ENCODE measurements at regions not wholly inside any gene's neighbourhood (a gene's known extent, or its start where the extent isn't known, plus 50 kb on each side); places are given as distances from the start of the nearest gene placed in this dataset.

GRCh38 chr9:87359958-87360601 is 137.6 kb upstream of the DAPK1 start:
- H3K9me2 ChIP-seq (ENCODE audit: insufficient read depth, low read length): no peaks in the 10 kb centered on the region
- no peak for DNase-seq (ENCODE audit: low spot score)
- H3K4me2 ChIP-seq (ENCODE audit: low read length): no peak overlapping the region
- no peaks in the 10 kb centered on the region for H3K79me2 ChIP-seq (ENCODE audit: insufficient read depth, low read depth, low read length)
- no peak overlapping the region for H3K4me3 ChIP-seq (ENCODE audit: low read depth, low read length, poor library complexity, severe bottlenecking)
- no peaks in the 10 kb centered on the region for H3K9me3 ChIP-seq (ENCODE audit: low read length)
- no peaks in the 10 kb centered on the region for H3K36me3 ChIP-seq (ENCODE audit: insufficient read depth, low read length)
- intact Hi-C loops (cut with micrococcal nuclease; ENCODE audit: unreplicated experiment): no loop called here
- no peaks in the 10 kb centered on the region for H3K4me1 ChIP-seq (ENCODE audit: insufficient read depth, low read length, poor library complexity, severe bottlenecking)
- ChIA-PET POLR2A (interaction anchor here (1.0 kb wide), 1 partner anchor 14 kb away, joined by 3 read pairs; no protein-coding TSS in a partner anchor), CTCF (ENCODE audit: unreplicated experiment) (no interaction called here)
- no peaks in the 10 kb centered on the region for H4K20me1 ChIP-seq (ENCODE audit: insufficient read depth, low read length)
- BruUV-seq (replicated peaks): no TSS peak
- TF ChIP-seq CTCF (conservative IDR thresholded peaks at IDR 0.05; ENCODE audit: low read length): no peak
- no peak for TF ChIP-seq EZH2phosphoT487 (IDR thresholded peaks at IDR 0.05; ENCODE audit: borderline replicate concordance, low read depth, low read length)
- no peak overlapping the region for H2AFZ ChIP-seq (ENCODE audit: low read length)
- no peak overlapping the region for H3K27ac ChIP-seq (ENCODE audit: low read depth, low read length, poor library complexity, severe bottlenecking)

DNA sequence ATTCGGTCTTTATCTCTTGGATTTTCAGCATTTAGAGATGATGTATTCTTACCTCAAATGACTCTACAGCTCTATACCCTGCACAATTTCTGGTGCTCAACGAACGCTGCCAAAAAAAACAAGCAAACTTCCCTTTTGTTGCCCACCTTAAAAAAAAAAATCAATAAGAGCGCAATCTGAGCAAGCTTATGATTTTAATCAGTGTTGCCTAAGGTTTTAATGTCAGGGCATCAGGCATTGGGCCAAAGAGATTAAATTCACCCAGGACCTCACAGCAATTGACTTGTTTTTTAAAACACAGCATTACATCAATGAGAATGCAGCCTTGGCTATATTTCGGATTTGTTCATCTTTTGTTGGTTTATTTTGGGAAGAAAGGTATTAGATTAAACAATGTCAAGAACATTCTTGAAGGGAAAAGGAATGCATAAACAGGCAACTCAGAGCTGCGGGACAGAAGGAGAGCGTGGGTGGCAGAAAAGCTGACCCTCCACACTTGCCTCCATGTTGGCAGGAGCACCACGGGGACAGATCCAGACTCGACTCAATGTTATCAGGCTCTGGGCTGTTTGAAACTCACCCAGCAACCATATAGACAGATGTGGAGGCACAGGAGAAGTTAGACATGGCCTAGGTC is 127.5 kb upstream of the DAPK1 start:
- CTCF ChIA-PET (ENCODE audit: unreplicated experiment): no interaction called here
- no peaks in the 10 kb centered on the region for H3K9me2 ChIP-seq (ENCODE audit: insufficient read depth, low read length)
- POLR2A ChIA-PET: interaction anchor here (0.7 kb wide), 1 partner anchor 1476 kb away, joined by 3 read pairs; no protein-coding TSS in a partner anchor
- H3K4me1 ChIP-seq (ENCODE audit: insufficient read depth, low read length, poor library complexity, severe bottlenecking): no peaks in the 10 kb centered on the region
- TF ChIP-seq CTCF (conservative IDR thresholded peaks at IDR 0.05; ENCODE audit: low read length): no peak
- TF ChIP-seq EZH2phosphoT487 (IDR thresholded peaks at IDR 0.05; ENCODE audit: borderline replicate concordance, low read depth, low read length): no peak
- DNase-seq (ENCODE audit: low spot score): no peak
- H3K4me2 ChIP-seq (ENCODE audit: low read length): no peak overlapping the region
- no TSS peak for BruUV-seq (replicated peaks)
- H4K20me1 ChIP-seq (ENCODE audit: insufficient read depth, low read length): no peaks in the 10 kb centered on the region
- H2AFZ ChIP-seq (ENCODE audit: low read length): no peak overlapping the region
- H3K4me3 ChIP-seq (ENCODE audit: low read depth, low read length, poor library complexity, severe bottlenecking): no peak overlapping the region
- no peaks in the 10 kb centered on the region for H3K36me3 ChIP-seq (ENCODE audit: insufficient read depth, low read length)
- no peaks in the 10 kb centered on the region for H3K9me3 ChIP-seq (ENCODE audit: low read length)
- intact Hi-C loops (cut with micrococcal nuclease; ENCODE audit: unreplicated experiment): no loop called here
- H3K79me2 ChIP-seq (ENCODE audit: insufficient read depth, low read depth, low read length): no peaks in the 10 kb centered on the region
- H3K27ac ChIP-seq (ENCODE audit: low read depth, low read length, poor library complexity, severe bottlenecking): no peak overlapping the region

DNA sequence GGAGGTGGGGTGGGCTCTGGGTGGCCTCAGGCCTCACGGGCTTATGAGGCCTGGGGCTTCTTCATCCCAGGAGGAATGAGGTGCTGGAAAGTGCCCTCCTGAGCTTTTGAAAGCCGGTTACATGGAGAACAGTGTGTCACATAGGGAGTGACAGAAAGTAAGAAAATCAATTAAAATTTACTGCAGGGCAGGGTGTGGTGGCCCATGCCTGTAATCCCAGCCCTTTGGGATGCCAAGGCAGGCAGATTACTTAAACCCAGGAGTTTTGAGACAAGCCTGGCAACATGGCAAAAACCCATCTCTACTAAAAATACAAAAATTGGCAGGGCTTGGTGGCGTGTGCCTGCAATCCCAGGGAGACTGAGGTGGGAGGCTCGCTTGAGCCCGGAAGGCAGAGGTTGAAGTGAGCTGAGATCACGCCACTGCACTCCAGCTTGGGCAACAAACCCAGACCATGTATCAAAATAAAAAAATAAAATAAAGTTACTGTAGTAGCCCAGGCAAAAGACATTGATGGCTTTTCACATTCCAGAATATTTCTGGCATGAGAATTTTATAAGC is 125.8 kb upstream of the DAPK1 start:
- ChIA-PET POLR2A (interaction anchor here (1.0 kb wide), 2 partner anchors 9 to 16 kb away, joined by 4 read pairs; no protein-coding TSS in a partner anchor), CTCF (ENCODE audit: unreplicated experiment) (no interaction called here)
- no peak overlapping the region for H2AFZ ChIP-seq (ENCODE audit: low read length)
- H3K36me3 ChIP-seq (ENCODE audit: insufficient read depth, low read length): no peaks in the 10 kb centered on the region
- no peak overlapping the region for H3K4me3 ChIP-seq (ENCODE audit: low read depth, low read length, poor library complexity, severe bottlenecking)
- no peaks in the 10 kb centered on the region for H3K4me1 ChIP-seq (ENCODE audit: insufficient read depth, low read length, poor library complexity, severe bottlenecking)
- no peaks in the 10 kb centered on the region for H3K9me3 ChIP-seq (ENCODE audit: low read length)
- no peaks in the 10 kb centered on the region for H3K9me2 ChIP-seq (ENCODE audit: insufficient read depth, low read length)
- intact Hi-C loops (cut with micrococcal nuclease; ENCODE audit: unreplicated experiment): no loop called here
- BruUV-seq (replicated peaks): no TSS peak
- no peak overlapping the region for H3K27ac ChIP-seq (ENCODE audit: low read depth, low read length, poor library complexity, severe bottlenecking)
- no peaks in the 10 kb centered on the region for H4K20me1 ChIP-seq (ENCODE audit: insufficient read depth, low read length)
- no peak for DNase-seq (ENCODE audit: low spot score)
- no peak overlapping the region for H3K4me2 ChIP-seq (ENCODE audit: low read length)
- TF ChIP-seq EZH2phosphoT487 (IDR thresholded peaks at IDR 0.05; ENCODE audit: borderline replicate concordance, low read depth, low read length): no peak
- TF ChIP-seq CTCF (conservative IDR thresholded peaks at IDR 0.05; ENCODE audit: low read length): no peak
- H3K79me2 ChIP-seq (ENCODE audit: insufficient read depth, low read depth, low read length): no peaks in the 10 kb centered on the region

Data from OCI-LY7 (cell line).